ENCODE measurements at regions not wholly inside any gene's neighbourhood (a gene's known extent, or its start where the extent isn't known, plus 50 kb on each side); places are given as distances from the start of the nearest gene placed in this dataset.
"Not testable (repeated sequence)": the region's sequence is repeated elsewhere in the genome, so short reads cannot be mapped to it uniquely, and the experiment has no call there.

DNA sequence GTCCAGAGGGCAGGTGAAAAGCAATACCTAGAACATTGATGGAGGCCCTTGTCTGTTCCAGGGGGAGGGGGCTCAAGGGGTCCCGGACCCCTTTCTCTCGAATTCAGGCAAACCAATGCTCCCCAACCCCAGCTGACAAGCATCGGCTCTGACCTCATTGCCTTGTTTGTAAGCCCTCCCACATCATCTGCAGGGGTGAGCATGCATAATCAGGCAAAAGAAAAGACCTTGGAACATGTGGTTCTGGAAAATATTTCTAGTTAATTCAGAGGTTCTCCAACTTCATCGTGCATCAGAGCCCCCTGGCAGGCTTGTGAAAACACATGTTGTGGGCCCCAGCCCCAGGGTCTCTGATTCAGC is 231.3 kb downstream of the TOMM20 start:
- no peak for DNase-seq

DNA sequence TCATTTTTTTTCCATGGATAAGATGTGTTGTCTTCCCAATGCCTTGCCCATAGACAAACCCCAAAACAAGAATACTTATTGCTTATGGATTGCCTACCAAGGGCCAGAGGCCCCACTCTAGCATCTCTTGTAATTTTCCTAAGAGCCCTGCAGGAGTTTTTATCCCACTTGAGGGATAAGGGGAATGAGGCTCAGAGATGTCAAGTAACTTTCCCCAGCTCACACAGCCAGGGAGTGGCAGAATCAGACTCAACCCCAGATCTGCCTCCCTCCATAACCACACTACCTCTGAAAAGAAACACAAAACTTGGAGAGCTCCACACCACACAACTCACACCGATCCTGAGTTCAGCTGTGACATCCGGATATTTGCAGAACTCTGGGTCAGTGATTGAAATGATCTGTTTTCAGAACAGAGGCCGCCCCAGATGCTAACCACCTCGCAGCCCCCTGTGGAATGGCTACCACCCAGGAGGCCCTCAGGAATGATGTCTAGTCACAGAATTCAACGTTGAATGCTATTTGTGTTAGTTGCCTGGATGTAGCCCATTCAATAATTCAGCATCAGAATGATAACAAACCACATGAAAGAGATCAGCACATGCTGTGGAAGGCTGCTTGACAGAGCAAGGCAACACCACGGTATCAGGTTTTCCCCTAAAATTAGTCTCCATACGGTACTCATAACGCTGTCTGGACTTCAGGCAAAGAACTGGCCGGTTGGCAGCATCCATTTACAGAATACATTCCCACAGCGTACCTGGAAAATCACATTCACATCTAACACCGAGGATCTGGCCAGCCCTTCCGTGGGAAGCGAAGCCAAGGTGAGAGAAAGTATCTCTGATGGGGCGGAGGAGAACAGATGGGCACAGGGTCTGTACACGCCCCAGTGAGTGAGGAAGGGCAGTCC is 231.9 kb downstream of the TOMM20 start:
- DNase-seq, result no peak

GRCh38 chr1:234893725-234894630 is 234.7 kb downstream of the TOMM20 start:
- no peak for DNase-seq

DNA sequence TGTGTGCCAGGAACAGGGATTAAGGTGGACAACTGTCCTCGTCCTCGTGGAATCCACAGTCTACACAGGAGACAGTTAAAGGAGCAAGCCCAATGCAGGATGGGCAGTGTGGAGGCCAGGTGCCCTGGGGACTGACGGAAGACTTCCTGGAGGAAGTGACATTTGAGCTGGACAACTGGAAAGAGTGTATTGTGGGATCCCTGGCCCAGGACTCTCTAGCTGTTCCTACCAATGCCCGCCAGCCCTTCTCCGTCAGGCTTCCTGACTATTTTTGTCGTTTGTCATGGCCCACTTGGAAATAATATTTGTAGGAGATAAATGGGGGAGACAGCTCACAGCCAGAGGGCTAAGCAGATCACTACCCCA is 235.3 kb downstream of the TOMM20 start:
- DNase-seq, result no peak

- no peak for DNase-seq
Observed at GRCh38 chr1:234892642-234893041, 236.0 kb downstream of the TOMM20 start.

- no peak for DNase-seq
Observed at GRCh38 chr1:234891427-234891826, 237.2 kb downstream of the TOMM20 start.

DNA sequence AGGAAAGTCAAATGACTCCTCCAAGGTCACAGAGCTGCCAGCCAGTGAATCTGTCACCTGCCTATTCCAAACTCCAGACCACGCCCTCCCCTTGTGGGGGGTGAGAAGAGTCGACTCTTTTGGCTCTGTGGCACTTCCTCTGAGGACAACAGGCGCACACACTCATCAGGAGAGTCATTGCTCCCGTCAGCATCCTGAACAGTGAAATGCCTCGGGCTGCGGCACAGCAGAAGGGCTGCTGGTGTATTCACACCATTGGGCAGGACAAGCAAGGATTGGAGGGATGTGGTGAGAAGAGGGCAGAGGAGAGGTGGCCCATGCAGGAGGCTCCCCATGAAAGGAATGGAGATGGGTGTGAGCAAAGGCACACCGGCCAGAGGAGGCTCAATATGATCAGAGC is 239.0 kb downstream of the TOMM20 start:
- DNase-seq, result peak; percentile 66

DNA sequence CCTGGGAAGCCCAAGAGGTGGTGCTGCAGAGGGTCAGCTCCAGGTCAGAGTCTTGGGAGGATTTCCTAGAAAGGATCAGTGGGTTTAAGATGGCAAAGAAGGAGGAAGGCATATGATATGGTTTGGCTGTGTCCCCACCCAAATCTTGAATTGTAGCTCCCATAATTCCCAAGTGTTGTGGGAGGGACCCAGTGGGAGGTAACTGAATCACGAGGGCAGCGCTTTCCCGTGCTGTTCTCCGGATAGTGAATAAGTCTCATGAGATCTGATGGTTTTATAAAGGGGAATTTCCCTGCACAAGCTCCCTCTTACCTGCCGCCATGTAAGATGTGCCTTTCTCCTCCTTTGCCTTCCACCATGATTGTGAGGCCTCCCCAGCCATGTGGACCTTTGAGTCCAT is 240.4 kb downstream of the TOMM20 start:
- DNase-seq, result not testable (repeated sequence)

- no peak for DNase-seq
Observed at GRCh38 chr1:234887016-234887900, 241.4 kb downstream of the TOMM20 start.

DNA sequence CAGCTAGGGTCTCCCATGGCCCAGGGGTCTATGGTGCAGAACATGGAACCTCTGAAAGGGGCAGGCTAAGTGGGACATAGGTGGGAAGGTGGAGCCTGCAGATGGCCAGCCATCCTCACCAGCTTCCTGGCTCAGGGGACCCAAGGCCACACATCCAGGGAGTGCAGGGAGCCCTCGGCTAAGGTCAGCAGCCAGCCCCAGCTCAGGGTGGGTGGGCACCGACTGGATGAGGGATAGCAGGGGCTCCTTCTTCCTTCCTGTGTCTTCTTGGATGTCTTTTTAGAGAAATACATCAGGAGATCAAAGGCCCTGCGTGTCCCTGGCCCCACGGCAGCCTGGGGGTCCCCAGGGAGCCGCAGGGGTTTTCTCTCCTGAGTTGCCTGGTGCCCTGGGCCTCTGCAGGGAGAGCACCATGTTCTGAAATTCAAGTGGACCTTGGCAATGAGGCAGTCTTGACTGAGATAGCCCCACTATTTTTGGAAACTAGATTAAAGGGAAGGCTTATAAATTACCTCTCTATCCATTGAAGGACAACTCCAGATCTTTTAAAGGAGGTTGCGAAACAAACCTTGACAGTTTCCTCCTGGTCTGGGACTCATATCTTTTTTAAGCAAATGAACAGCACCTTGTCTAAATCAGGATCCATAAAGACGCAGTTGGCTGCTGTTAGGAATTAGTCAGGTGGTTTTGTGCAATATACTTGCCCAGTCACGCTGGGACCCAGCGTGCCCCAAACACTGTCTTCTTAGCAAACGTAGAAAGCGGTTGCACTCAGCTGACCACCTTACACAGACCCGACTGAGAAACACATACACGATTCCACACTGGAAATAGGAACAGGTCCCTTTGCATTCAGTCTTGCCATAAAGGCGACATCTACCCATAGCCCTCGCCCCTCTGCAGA is 242.3 kb downstream of the TOMM20 start:
- DNase-seq, result no peak

DNA sequence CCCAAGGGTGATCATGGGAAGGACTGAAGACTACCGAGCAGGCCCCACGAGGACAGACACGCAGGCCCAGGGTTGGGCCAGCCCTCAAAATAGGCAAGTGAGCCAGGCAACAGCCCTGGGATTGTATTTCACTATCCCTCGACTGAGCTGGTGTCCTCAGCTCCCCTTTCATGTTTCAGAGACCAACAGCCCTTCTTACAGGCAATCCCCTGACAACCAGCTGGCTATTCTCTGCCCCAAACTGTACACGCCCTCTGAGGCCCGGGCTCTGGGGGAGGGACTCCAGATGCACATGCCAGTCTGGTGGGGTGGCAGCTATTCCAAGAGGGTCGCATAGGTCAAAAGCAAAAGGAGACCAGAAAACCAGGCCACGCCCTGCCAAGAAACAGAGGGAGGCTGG is 243.0 kb downstream of the TOMM20 start:
- DNase-seq, result no peak

GRCh38 chr1:234884701-234885100 is 243.9 kb downstream of the TOMM20 start:
- no peak for DNase-seq

GRCh38 chr1:234884006-234884405 is 244.6 kb downstream of the TOMM20 start:
- DNase-seq, result no peak

- no peak for DNase-seq
Observed at GRCh38 chr1:234882898-234883297, 245.7 kb downstream of the TOMM20 start.

- no peak for DNase-seq
Observed at GRCh38 chr1:234881893-234882771, 246.5 kb downstream of the TOMM20 start.

- no peak for DNase-seq
Observed at GRCh38 chr1:234879147-234880080, 249.2 kb downstream of the TOMM20 start.

GRCh38 chr1:234878288-234878687 is 250.3 kb downstream of the TOMM20 start:
- DNase-seq, result no peak

DNA sequence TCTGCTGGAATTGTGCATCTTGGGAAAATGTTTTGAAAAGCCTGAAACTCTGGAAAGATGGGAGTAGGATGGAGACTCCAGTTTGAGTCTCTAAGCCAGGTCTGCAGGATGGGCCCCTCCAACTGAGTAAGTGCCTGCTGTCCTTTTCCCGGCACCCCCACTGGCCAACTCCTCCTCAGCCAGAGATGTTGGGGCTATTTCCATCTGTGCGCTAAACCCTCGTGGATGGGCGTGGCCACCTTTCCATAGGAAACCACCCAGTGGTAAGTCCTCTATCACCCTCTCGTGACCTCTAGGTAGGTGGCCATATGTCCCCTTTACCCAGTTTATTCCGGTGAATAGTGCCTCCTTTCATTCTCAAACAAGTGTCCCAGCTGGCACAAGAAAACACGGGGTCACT is 250.9 kb downstream of the TOMM20 start:
- DNase-seq, result no peak

All from islet precursor cell (in vitro differentiated cells).